ENCODE measurements at regions not wholly inside any gene's neighbourhood (a gene's known extent, or its start where the extent isn't known, plus 50 kb on each side); places are given as distances from the start of the nearest gene placed in this dataset.
"Not testable (repeated sequence)": the region's sequence is repeated elsewhere in the genome, so short reads cannot be mapped to it uniquely, and the experiment has no call there.

DNA sequence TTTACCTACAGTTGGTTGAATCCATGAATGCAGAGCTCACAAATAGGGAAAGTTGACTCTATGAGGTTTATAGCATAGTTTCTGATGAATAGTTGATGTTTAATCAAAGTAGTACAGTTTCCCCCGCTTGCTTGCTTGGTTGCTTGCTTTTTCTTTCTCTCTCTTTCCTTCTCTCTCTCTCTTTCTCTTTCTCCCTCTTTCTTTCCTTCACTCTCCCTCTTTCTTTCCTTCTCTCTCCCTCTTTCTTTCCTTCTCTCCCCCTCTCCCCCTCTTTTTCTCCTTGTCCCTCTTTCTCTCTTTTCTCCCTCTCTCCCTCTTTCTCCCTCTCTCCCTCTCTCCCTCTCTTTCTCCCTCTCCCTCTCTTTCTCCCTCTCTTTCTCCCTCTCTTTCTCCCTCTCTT is 999.9 kb upstream of the CELF4 start:
- DNase-seq: no peak

DNA sequence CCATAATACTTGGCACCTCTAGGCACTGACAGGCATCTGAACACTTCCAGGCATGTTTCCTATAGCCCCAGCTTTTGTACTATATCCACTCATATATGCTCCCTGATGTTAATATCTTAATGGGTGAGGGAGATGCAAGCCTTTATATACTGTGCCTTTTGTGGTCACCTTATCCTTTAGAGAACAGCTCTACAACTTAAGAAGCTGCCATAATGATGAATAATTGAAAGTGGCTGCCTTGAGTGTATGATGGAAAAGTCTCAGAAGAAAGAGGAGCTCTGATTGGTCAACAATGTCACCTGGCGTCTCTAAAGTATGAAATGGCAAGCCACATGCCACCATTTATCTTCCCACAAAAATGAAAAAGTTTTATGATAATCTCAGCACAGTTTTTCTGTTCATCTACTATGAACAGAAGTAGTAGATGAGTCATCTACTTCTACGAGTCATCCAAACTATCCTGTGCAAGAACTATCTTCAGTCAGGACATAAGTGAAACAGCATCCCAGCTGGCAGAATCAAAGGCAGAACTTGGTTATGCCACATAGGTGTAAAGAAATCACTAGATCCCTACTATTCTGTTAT is 997.9 kb upstream of the CELF4 start:
- DNase-seq: no peak

DNA sequence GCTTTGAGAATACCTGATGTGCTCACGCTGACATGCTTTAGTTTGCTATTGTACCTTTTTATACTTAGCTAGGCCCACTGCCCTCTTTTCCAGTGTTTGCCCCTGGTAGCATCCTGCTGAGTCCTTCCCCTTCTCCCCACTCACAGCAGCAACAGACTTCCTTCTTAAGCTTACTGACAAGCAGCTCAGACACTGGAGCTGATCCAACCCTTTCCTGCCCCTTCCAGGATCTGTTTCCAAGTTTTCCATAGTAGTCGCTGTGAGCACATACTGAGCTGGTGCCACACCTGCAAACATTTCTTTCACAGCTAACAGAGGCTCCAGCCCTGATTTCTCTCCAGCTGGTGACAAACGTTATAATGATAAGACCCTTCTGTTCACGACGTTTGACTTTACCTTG is 991.4 kb upstream of the CELF4 start:
- no peak for DNase-seq

DNA sequence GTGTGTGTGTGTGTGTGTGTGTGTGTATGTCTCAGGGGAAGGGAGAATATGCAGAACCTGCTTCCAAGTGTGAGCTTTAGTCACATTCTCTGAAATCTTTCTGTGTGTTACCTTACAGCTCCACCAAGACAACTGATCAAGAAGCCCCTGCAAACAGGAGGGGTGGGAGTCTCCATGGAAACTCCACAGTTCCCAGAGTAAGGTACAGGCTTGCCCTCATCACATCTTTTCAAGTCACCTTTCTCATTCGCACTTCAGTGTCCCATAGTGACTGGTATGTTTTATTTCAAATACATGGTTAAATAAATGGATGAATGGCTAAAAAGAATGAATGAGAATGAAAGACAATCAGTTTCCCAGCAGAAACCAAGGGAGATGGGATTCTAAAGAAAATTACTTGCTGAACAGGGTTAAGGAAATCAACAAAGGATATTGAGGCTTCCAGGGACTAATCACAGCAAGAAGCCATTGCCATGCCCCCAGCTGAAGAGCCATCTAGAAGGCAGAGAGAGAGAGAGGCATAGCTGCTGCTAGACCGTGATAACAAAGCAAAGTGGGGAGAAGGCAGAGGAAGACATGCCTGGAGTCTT is 987.2 kb upstream of the CELF4 start:
- DNase-seq: no peak

DNA sequence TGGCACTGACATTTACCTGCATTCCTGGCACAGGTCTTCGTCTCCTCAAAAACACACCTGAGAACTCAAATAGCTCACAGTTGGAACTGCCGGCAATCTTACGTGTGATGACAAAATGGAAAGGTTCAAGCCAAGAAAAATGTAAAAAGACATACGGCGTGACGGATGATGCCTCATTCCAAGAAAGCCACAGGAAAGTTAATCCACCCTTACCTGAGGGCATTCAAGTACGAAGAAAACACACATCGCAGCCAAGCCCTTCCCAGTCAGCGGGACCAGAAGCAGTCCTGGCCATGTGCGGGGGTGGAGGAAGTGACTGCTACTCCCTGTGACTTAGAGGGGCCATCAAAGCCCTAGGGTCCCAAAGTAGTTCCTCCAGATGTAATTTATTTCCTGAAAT is 986.3 kb upstream of the CELF4 start:
- DNase-seq: no peak

DNA sequence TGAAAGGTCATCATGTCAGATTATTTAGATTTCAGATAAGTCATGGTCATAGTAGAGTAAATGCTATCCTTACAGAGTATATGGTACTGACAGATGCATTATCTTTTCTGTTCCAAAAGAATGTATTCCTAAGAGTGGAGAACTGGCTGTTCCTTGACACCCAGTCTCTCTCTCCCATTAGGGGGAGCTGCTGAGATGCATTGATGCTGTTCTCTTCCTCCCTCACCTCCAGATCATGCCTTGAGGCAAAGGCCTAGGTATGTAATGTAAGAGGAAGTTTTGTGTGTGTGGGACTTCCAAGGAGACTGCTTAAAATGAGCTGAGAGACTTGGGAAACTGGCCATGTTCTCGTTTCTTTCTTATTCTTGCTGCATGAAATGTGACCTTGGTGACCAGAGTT is 979.5 kb upstream of the CELF4 start:
- peak in 1 of 2 donors; percentile 3 for DNase-seq

DNA sequence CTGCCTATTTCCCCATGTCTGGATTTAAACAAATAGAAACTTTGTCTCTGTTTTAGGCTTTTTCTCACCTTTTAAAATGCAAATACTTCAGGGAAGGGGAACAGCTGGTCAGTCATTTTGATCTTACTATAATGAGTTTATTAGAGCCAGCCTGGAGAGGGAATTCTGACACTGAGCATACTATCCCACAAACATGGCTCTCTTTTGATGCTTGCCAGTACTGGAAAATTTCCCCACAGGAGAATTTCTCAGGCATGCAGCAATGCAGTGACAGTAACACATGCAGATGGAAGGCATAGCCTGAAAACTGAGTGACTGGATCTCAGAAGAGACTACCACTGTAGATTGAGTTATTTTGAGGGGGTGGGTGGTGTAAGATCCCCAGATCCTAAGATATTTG is 974.3 kb upstream of the CELF4 start:
- no peak for DNase-seq

DNA sequence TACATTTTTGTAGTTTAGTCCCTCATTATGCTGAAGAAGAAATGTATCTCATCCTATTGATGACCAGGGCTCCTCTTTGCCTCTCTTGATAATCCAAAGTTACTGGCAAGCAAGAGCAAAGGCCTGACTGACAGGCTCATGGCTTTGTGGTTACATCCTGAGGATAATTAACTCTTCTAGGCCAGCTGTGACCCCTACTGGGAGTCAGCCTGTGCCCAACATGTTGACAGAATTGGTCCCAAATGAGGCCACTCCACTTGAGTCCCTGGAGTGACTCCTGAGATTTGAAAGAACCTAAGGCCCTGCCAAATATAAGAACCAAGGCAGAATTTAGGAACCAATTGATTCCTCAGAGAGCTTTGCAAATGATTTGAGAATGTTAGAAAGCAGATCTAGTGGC is 973.8 kb upstream of the CELF4 start:
- no peak for DNase-seq

DNA sequence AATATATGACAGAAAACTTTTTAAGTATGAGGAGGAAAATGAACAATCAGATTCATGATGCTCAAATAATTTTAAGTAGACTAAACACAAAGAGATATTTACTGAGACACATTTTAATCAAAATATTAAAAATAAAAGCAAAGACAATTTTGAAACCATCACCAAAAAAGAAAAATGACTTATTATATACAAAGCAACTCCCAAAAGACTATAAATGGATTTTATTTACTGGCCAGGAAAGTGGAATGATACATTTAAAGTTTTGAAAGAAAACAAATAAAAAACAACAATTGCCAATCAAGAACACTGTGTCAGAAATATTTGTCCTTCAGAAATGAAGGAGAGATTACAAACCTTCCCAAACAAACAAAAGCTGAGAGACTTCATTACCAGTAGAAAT is 968.5 kb upstream of the CELF4 start:
- DNase-seq: no peak

DNA sequence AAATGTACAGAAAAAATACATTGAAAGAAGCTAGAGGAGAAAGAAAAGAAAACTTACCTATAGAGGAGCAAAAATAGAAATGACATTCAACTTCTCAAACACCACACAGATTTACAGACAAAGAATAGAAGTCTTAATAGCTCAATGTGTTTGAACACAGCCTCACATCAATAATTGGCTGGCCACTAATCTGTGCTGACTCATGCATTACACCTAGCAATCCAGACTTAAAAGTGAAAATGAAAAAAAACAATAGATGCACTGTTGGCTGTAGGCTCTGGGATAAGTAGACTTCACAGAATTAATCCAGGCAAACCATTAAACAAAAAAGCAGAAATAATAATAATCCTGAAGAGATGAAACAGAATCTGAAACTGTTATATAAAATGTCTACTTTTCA is 961.3 kb upstream of the CELF4 start:
- DNase-seq: no peak

DNA sequence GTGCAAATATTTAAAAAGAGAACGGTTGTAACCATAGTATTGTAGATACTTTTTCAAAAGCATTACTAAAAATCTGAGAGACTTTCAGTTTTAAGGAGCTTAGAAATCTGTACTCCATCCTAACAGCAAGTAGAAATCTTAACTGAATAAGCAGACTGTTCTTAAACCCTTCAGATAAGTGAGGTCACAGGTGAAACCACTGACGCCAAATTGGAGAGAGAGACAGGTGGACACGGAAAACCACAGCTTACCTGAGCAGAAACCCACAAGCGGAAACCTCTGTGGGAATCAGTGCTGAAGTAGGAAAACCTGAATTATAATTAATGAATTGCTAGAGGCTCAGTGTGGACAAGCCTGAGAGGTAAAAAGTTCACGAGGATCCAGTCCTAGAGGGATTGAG is 959.4 kb upstream of the CELF4 start:
- DNase-seq: no peak

DNA sequence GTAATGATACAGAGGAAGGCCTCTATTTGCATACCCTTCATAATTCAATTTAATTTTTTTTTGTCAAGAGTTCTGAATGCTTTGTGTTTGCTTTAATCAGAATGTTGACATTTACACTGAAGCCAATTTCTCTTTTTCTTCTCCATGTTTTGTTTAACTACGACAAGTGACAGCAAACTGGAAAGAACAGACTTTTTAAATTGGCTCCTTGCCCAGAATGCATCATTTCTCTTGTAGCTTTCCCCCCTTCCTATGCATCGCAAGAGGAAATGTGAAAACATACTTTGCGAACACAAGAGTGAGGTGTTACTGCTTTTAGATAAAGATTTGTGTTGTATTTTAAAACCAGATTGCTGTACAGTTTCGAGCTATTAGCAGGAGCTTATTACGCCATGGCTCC is 955.2 kb upstream of the CELF4 start:
- DNase-seq: no peak

DNA sequence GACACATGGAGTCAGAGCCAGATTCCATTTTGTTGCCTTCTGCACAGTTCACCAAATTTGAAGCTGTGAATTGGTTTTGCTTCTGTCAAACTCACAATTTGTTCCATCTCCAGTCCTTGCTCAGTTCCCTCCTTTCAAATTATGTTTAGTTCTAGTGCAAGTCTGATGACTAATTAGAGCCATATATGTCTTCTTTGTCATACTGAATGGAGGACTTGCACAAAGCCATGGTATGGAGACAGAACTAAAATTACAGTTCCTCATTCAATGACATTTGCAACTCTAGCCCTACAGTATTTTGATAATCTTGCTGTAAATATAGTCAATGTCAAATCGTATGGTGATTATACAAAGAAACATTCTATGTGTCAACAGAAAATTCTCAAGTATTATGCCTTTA is 936.9 kb upstream of the CELF4 start:
- DNase-seq: no peak

DNA sequence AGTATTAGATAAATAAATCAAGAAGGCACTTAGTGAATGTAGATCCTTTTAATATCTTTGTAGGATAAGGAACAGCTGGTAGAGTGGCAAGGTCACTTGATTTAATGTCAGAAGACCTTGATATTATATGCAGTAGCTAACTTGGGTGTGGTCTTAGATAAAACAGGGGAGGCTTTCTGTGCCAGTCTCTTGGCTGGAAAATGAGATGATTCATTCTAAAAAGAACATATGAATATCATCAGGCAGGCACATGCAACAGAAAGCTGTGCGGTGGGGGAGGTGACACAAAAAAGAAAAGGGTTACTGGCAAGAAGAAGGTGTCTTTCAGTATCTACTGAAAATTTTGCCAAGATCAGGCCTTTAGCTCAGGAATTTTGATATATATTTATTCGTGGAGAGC is 931.7 kb upstream of the CELF4 start:
- no peak for DNase-seq

DNA sequence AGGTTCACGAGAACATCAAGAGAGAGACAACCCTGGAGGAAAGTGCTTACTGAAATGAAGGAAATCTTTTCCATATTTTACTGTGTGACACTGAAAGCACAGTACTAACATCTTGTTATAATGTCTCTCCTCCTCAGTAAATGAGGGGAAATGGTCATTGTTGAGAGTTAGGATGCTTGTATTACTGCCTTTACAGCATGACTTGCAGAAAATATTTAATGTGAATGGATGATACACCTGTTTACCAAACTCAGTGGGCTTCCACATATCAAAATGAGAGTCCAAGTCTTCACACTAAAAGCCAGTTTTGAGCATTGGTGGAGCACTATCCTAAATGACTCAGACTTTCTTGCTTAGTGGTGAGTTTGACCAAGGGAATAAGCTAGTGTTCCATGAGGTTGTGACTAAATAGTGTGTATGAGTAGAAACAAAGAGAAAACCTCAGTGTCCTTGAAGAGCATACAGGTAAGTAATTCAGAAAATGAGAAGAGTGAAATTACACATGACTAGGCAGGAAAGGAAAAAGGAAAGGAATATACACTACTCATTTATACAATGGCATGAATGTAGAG is 930.7 kb upstream of the CELF4 start:
- no peak for DNase-seq

DNA sequence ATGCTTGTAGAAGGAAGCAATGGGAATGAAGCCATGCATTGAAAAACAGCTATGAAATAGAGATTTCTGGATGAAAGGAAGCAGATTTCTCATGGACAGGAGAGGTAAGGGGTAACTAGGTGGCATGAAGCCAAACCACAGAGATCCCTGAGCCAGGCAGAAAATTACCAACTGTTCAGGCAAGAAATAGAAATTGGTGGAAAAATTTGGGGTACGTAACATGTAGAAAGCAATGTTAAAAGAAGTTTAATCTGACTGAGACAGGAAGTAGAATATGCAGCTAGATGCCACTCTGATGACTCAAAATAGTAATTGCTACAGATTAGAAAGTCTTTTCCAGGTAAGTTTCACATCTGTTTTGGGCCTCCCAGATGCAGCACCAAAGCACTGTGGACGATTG is 928.5 kb upstream of the CELF4 start:
- no peak for DNase-seq

DNA sequence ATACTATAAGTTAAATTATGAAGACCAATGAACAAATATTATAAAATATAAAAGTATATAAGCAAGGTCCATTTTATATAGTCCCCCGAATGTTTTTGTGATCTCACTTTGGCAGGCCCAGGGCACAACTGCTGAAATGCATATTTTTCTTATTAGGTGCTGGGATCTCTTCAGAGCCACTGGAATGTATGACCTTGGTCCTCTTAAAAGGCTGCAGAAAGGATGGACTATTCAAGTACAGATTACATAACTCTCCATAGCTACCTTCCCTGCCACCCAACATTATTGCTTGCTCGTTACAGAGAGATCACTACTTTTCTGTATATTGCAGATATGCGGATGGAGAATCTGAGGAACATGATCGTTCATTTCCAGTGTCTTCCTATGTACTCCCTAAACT is 925.6 kb upstream of the CELF4 start:
- DNase-seq: no peak

DNA sequence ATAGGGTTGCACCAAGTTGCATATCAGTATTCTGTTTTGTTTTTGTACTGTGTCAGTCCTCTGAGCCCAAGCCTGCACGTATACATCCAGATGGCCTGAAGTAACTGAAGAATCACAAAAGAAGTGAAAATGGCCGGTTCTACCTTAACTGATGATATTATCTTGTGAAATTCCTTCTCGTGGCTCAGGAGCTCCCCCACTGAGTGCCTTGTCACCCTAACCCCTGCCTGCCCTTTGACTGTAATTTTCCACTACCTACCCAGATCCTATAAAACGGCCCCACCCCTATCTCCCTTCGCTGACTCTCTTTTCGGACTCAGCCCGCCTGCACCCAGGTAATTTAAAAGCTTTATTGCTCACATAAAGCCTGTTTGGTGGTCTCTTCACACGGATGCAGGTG is 924.1 kb upstream of the CELF4 start:
- DNase-seq: not testable (repeated sequence)

DNA sequence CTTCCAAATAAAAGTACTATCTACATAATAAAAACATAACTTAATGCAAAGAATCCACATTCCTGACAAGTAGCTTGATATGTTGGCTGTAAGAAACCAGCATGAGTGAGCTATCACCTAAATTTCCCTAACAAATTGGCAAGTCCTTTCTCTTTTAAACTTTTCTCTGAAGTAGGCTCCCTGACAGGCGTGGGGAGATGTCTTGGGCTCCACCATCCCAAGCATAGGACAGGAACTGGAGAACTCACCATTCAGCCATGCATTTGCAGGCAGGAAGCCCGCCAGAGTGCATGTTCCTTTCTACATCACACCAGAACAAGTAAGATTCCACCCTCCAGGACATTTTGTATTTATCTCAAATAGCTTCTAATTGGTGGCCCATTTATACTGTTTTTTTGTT is 921.9 kb upstream of the CELF4 start:
- DNase-seq: no peak

DNA sequence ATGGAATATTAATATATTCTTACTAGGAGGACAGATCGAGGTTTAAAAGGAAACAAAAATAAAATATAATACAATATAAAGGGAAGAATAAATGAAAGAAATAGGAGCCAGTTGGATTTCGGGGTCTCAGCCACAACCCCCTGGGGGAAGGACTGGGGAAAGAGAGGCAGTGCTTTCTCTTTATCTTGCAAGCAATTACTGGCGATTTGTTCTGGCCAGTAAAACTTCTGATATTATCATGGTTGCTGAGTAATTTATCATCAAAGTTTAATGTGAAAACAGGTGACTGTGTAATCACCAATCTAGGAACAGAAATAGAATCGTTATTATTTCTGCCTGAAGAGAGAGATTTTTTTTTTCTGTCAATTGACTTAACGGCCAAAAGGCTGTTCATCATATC is 917.7 kb upstream of the CELF4 start:
- no peak for DNase-seq

DNA sequence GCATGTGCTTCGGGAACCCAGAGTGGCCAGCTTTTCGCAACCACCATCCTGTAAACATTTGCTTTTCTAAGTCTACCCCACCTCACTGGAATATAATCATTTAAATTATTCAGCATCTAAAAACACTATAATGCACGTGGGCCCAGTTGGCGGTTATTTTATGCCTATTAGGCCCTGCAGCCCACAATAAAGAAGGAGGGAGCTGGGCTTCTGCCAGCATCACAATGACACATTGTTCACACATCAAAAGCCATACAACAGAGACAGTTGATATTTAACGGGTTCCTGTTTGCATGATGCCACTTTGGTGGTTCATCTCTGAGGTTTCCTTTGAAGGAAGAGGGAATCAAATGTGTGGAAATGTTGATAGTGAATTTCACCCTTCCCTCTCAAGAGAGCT is 916.0 kb upstream of the CELF4 start:
- no peak for DNase-seq

DNA sequence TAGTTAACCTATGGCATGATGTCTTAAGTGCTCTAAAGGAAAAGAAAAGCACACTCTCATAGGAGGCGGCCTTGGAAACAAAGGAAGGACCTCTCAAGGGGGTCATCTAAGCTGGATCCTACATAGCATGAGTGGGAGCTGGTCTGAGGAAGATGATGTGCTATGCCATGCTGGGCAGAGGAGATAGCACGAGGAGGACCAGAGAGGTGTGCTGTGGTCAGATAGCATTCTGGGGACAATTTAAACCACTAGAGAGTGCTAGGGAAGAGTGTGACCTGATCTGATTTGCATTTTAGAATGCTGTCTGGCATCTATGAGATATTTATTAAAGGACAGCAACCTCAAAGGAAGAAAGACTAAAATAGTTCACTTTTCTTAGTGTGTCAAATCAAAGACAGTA is 910.1 kb upstream of the CELF4 start:
- no peak for DNase-seq

DNA sequence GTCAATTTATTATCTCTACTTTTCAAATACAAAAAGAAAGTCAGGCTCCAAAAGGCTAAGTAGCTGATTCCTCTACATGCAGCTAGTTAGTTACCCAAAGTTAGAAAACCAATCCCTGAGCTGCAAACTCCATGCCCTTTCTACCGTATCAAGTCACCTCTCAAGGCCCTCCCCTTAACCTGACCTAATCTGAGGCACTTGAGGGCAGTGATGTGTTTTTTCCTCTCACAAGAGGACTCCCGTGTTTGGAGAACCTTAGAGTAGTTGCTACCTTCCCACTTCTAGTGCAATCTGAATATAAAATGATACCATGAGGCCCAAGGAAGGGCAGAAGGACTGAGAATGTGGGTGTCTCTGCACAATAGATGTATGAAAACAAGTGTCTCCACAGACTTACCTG is 907.9 kb upstream of the CELF4 start:
- no peak for DNase-seq

DNA sequence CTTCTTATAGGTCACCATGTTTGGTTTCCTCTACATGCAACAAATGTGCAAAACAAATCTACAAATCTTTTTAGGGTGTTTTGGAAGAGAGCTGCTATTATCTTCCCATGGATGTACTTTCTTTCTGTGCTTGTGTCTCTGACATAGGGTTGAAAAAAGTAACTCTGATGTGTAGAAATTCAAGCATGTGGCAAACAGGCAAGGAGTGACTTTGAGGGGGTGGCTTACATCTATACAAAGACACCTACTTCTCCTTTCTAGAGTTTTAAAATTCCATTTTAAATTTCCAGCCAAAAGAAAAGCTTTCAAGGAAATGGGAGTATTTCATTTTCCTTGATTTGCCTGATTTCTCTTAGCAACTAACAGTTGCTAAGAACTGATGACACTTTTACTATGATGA is 904.8 kb upstream of the CELF4 start:
- no peak for DNase-seq

DNA sequence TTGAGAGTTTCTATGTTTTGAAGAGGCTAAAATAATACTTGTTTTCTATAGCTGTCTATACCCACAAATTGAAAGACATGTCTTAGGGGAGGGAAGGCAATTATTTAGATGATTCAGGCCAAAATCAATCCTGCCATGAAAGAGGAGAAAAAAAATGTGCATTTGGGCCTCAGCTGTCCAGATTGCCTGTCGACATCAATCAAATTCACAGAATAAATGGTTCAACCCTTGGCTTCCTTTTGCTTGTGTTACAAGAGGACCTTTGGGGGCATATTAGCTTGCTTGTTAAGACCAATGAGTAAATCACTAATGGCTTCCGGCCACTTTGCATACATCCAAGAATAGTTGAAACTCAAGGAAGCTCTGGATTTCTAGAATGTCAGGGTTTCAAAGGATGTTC is 900.8 kb upstream of the CELF4 start:
- no peak for DNase-seq

All from inflammatory macrophage treated with lipopolysaccharide for 1 hour (primary cell).